Endometrium (tissue), 2 donors: ENCODE measurements at regions not wholly inside any gene's neighbourhood (a gene's known extent, or its start where the extent isn't known, plus 50 kb on each side); places are given as distances from the start of the nearest gene placed in this dataset.
"Not testable (repeated sequence)": the region's sequence is repeated elsewhere in the genome, so short reads cannot be mapped to it uniquely, and the experiment has no call there.

ENCODE experiments used
- FAIRE-seq: peaks from 2 replicates; lab custom pipeline; 2012; peaks lifted over from hg19 to GRCh38; lab: Jason Lieb, UNC
- donor health status: control.
- donor health status: control.

GRCh38 chr5:100379254-100379858 lies 155.8 kb upstream of the FAM174A start:
- FAIRE-seq = not testable (repeated sequence)

- not testable (repeated sequence) for FAIRE-seq
Observed at GRCh38 chr5:100364757-100365478, 170.3 kb upstream of the FAM174A start.

GRCh38 chr5:100364343-100364742 lies 170.8 kb upstream of the FAM174A start:
- not testable (repeated sequence) for FAIRE-seq

- not testable (repeated sequence) for FAIRE-seq
Observed at GRCh38 chr5:100359998-100360397, 175.2 kb upstream of the FAM174A start.

- FAIRE-seq = not testable (repeated sequence)
Observed at GRCh38 chr5:100346269-100346668, 188.9 kb upstream of the FAM174A start.

GRCh38 chr5:100341485-100341884 lies 193.7 kb upstream of the FAM174A start:
- peak; percentile 99 for FAIRE-seq

- no peak for FAIRE-seq
Observed at GRCh38 chr5:100322483-100322882, 212.7 kb upstream of the FAM174A start.

GRCh38 chr5:100319885-100320284 lies 215.3 kb upstream of the FAM174A start:
- FAIRE-seq = no peak

GRCh38 chr5:100313657-100314056 lies 221.5 kb upstream of the FAM174A start:
- no peak for FAIRE-seq

- no peak for FAIRE-seq
Observed at GRCh38 chr5:100311806-100312205, 223.4 kb upstream of the FAM174A start.

GRCh38 chr5:100306000-100306399 lies 229.2 kb upstream of the FAM174A start:
- no peak for FAIRE-seq

- no peak for FAIRE-seq
Observed at GRCh38 chr5:100303216-100303615, 232.0 kb upstream of the FAM174A start.

GRCh38 chr5:100299261-100299660 lies 235.9 kb upstream of the FAM174A start:
- no peak for FAIRE-seq

- FAIRE-seq = no peak
Observed at GRCh38 chr5:100276071-100276470, 259.1 kb upstream of the FAM174A start.

GRCh38 chr5:100275631-100276030 lies 259.5 kb upstream of the FAM174A start:
- FAIRE-seq = no peak

- no peak for FAIRE-seq
Observed at GRCh38 chr5:100273846-100274580, 261.2 kb upstream of the FAM174A start.

GRCh38 chr5:100270023-100270771 lies 265.0 kb upstream of the FAM174A start:
- no peak for FAIRE-seq

- FAIRE-seq = no peak
Observed at GRCh38 chr5:100260968-100261367, 274.2 kb upstream of the FAM174A start.

GRCh38 chr5:100252944-100253343 lies 282.2 kb upstream of the FAM174A start:
- FAIRE-seq = no peak

GRCh38 chr5:100252037-100252436 lies 283.1 kb upstream of the FAM174A start:
- FAIRE-seq = no peak

- FAIRE-seq = no peak
Observed at GRCh38 chr5:100249884-100250269, 285.3 kb upstream of the FAM174A start.

GRCh38 chr5:100249211-100249883 lies 285.8 kb upstream of the FAM174A start:
- no peak for FAIRE-seq
